H1 (cell line): ENCODE measurements at regions not wholly inside any gene's neighbourhood (a gene's known extent, or its start where the extent isn't known, plus 50 kb on each side); places are given as distances from the start of the nearest gene placed in this dataset.

Experiments
- CTCF ChIA-PET: fragments of 300-600 bp; sonication (Branson Sonifier 250); formaldehyde crosslinking; loops from one replicate; lab custom pipeline; 2021; ENCODE audit not compliant: partially characterized antibody; lab: Charles Lee
- POLR2A ChIA-PET: fragments of 300-600 bp; sonication (Branson Sonifier 250); formaldehyde crosslinking; loops from one replicate; lab custom pipeline; 2021; ENCODE audit warnings: inconsistent platforms; ENCODE audit not compliant: partially characterized antibody; lab: Charles Lee
- DNase-seq, 2 experiments: peaks; one replicate each; pipeline versions ENCODE4 v3.0.0 to v3.0.0-alpha.2; 2010 to 2022; ENCODE audit warnings: low spot score in 2 of 2, low read depth in 1 of 2, mixed read lengths in 1 of 2
- FAIRE-seq: peaks from 2 replicates; lab custom pipeline; 2011; peaks lifted over from hg19 to GRCh38; lab: Jason Lieb, UNC
- H2AFZ ChIP-seq: 2 replicates; pipeline ENCODE4 v1.8.1; 2012; ENCODE audit warnings: low read length, inconsistent platforms
- H2AK5ac ChIP-seq: 2 replicates; pipeline ENCODE4 v1.6.1; 2013; ENCODE audit warnings: low read depth, low read length
- H2BK120ac ChIP-seq: replicated peaks from 2 replicates; pipeline ENCODE3; 2013; ENCODE audit warnings: low read depth, low read length, inconsistent platforms
- H2BK12ac ChIP-seq: 2 replicates; pipeline ENCODE4 v1.6.1; 2013; ENCODE audit warnings: low read depth, low read length
- H2BK15ac ChIP-seq: 2 replicates; pipeline ENCODE4 v1.6.1; 2013; ENCODE audit warnings: low read length
- H2BK20ac ChIP-seq: 2 replicates; pipeline ENCODE4 v1.6.1; 2013; ENCODE audit warnings: low read length
- H2BK5ac ChIP-seq: 2 replicates; pipeline ENCODE4 v1.6.1; 2013; ENCODE audit warnings: low read depth, low read length
- H3K14ac ChIP-seq: 2 replicates; pipeline ENCODE4 v1.6.1; 2013; ENCODE audit warnings: inconsistent platforms; ENCODE audit not compliant: insufficient read length
- H3K18ac ChIP-seq: 2 replicates; pipeline ENCODE4 v1.6.1; 2013; ENCODE audit warnings: low read length; ENCODE audit errors: extremely low read depth
- H3K23ac ChIP-seq: 2 replicates; pipeline ENCODE4 v1.6.1; 2013; ENCODE audit warnings: inconsistent platforms; ENCODE audit not compliant: insufficient read length
- H3K23me2 ChIP-seq: 2 replicates; pipeline ENCODE4 v1.6.1; 2013; ENCODE audit warnings: low read depth, low read length
- H3K27ac ChIP-seq: 2 replicates; pipeline ENCODE4 v1.6.1; 2011; ENCODE audit warnings: low read depth, low read length, inconsistent platforms
- H3K27me3 ChIP-seq, 4 experiments: replicated peaks in 1 of 4; 1 replicate in 1 of 4; 2 replicates in 3 of 4; pipeline versions ENCODE4 v1.6.1 to v1.8.1; 2011 to 2013; ENCODE audit warnings: low read length in 3 of 4, mild to moderate bottlenecking in 3 of 4, inconsistent platforms in 2 of 4, mixed read lengths in 2 of 4, moderate library complexity in 1 of 4; ENCODE audit not compliant: control insufficient read depth in 3 of 4, insufficient read depth in 3 of 4; ENCODE audit errors: extremely low read depth in 1 of 4
- H3K36me3 ChIP-seq, 4 experiments: 2 replicates each; pipeline versions ENCODE4 v1.6.1 to v1.8.1; 2011 to 2013; ENCODE audit warnings: mild to moderate bottlenecking in 4 of 4, low read length in 3 of 4, moderate library complexity in 2 of 4, control low read depth in 1 of 4, inconsistent platforms in 1 of 4; ENCODE audit not compliant: insufficient read depth in 4 of 4, control insufficient read depth in 2 of 4
- H3K4ac ChIP-seq: replicated peaks from 2 replicates; pipeline ENCODE3; 2013; ENCODE audit warnings: low read length, low read depth, mixed read lengths, inconsistent platforms; ENCODE audit not compliant: insufficient read length
- H3K4me1 ChIP-seq, 4 experiments: replicated peaks in 1 of 4; 1 replicate in 1 of 4; 2 replicates in 3 of 4; pipeline versions ENCODE4 v1.6.1 to v1.8.1; 2011 to 2013; ENCODE audit warnings: low read length in 3 of 4, inconsistent platforms in 2 of 4, mixed read lengths in 1 of 4; ENCODE audit not compliant: insufficient read depth in 4 of 4, control insufficient read depth in 3 of 4
- H3K4me2 ChIP-seq, 2 experiments: 2 replicates each; pipeline versions ENCODE4 v1.6.1 to v1.8.1; 2011 to 2013; ENCODE audit warnings: low read depth in 2 of 2, low read length in 2 of 2, control low read depth in 1 of 2, inconsistent platforms in 1 of 2, mild to moderate bottlenecking in 1 of 2; ENCODE audit not compliant: insufficient read depth in 1 of 2
- H3K4me3 ChIP-seq, 4 experiments: fragments of 200-600, 300-600 bp in 1 of 4; sonication (generic), shearing (Covaris generic), sonication (Bioruptor Twin) in 1 of 4; 2 replicates each; pipeline versions ENCODE4 v1.5.1 to v1.8.1; 2011 to 2016; ENCODE audit warnings: low read length in 4 of 4, low read depth in 3 of 4, control low read depth in 2 of 4, inconsistent platforms in 2 of 4, mild to moderate bottlenecking in 2 of 4, mixed read lengths in 1 of 4, moderate library complexity in 1 of 4; ENCODE audit not compliant: insufficient read depth in 2 of 4; ENCODE audit errors: extremely low read depth in 1 of 4
- H3K56ac ChIP-seq: replicated peaks from 2 replicates; pipeline ENCODE3; 2013; ENCODE audit warnings: low read depth, mild to moderate bottlenecking, mixed read lengths, low read length, inconsistent platforms; ENCODE audit not compliant: insufficient read length
- H3K79me1 ChIP-seq: 2 replicates; pipeline ENCODE4 v1.6.1; 2013; ENCODE audit warnings: low read depth, low read length, control low read depth
- H3K79me2 ChIP-seq, 2 experiments: 2 replicates each; pipeline versions ENCODE4 v1.6.1 to v1.8.1; 2012 to 2013; ENCODE audit warnings: low read length in 2 of 2, mild to moderate bottlenecking in 2 of 2, inconsistent platforms in 1 of 2; ENCODE audit not compliant: insufficient read depth in 2 of 2, control insufficient read depth in 1 of 2
- H3K9ac ChIP-seq, 4 experiments: replicated peaks in 1 of 4; 1 replicate in 1 of 4; 2 replicates in 3 of 4; pipeline versions ENCODE4 v1.6.1 to v1.8.1; 2011 to 2013; ENCODE audit warnings: low read depth in 3 of 4, low read length in 3 of 4, control low read depth in 2 of 4, mild to moderate bottlenecking in 2 of 4, moderate library complexity in 2 of 4, inconsistent platforms in 1 of 4; ENCODE audit errors: extremely low read depth in 1 of 4
- H3K9me3 ChIP-seq, 2 experiments: 2 replicates each; pipeline versions ENCODE4 v1.6.1 to v1.8.1; 2012 to 2013; ENCODE audit warnings: mild to moderate bottlenecking in 2 of 2, moderate library complexity in 2 of 2, control low read depth in 1 of 2, inconsistent platforms in 1 of 2, low read depth in 1 of 2, low read length in 1 of 2, mixed read lengths in 1 of 2; ENCODE audit not compliant: insufficient read depth in 2 of 2
- H4K20me1 ChIP-seq, 2 experiments: replicated peaks in 1 of 2; 2 replicates each; pipeline versions ENCODE3 to v1.8.1; 2011 to 2013; ENCODE audit warnings: inconsistent platforms in 2 of 2, low read length in 2 of 2, mild to moderate bottlenecking in 1 of 2; ENCODE audit not compliant: insufficient read depth in 2 of 2, control insufficient read depth in 1 of 2
- H4K5ac ChIP-seq: 2 replicates; pipeline ENCODE4 v1.6.1; 2013; ENCODE audit warnings: low read length, low read depth, mixed read lengths, inconsistent platforms; ENCODE audit not compliant: insufficient read length
- H4K8ac ChIP-seq: 2 replicates; pipeline ENCODE4 v1.8.0; 2013; ENCODE audit warnings: mild to moderate bottlenecking, moderate library complexity, low read length, inconsistent platforms; ENCODE audit not compliant: insufficient read depth; ENCODE audit errors: extremely low read depth
- H4K91ac ChIP-seq: replicated peaks from 2 replicates; pipeline ENCODE3; 2013; ENCODE audit warnings: low read length, mixed read lengths, inconsistent platforms; ENCODE audit not compliant: insufficient read length
- ATF3 ChIP-seq: IDR thresholded peaks from 2 replicates; pipeline ENCODE4 v1.6.1; 2011; ENCODE audit warnings: low read depth, mild to moderate bottlenecking, low read length; ENCODE audit not compliant: insufficient read depth
- BACH1 ChIP-seq: IDR thresholded peaks from 2 replicates; pipeline ENCODE4 v1.6.1; 2012; ENCODE audit warnings: low read length, improper control_type of control experiment
- BRCA1 ChIP-seq: IDR thresholded peaks from 2 replicates; pipeline ENCODE4 v1.6.1; 2012; ENCODE audit warnings: low read depth, low read length, improper control_type of control experiment
- CBX8 ChIP-seq: fragments of 300-800, 300-1000 bp; sonication (generic); IDR thresholded peaks from 2 replicates; pipeline ENCODE4 v1.7.1; 2016; ENCODE audit warnings: low read depth, low read length, borderline replicate concordance
- CHD1 ChIP-seq: IDR thresholded peaks from 2 replicates; pipeline ENCODE4 v1.6.1; 2012; ENCODE audit warnings: low read depth, low read length, improper control_type of control experiment
- CREB1 ChIP-seq: IDR thresholded peaks from 2 replicates; pipeline ENCODE4 v1.6.1; 2012; ENCODE audit warnings: inconsistent platforms
- E2F6 ChIP-seq: IDR thresholded peaks from 2 replicates; pipeline ENCODE4 v1.6.1; 2012; ENCODE audit warnings: inconsistent platforms
- EGR1 ChIP-seq: IDR thresholded peaks from 2 replicates; pipeline ENCODE4 v1.6.1; 2011; ENCODE audit warnings: low read depth, low read length, borderline replicate concordance
- EP300 ChIP-seq, 2 experiments: IDR thresholded peaks; 1 replicate in 1 of 2; 2 replicates in 1 of 2; pipeline ENCODE4 v1.6.1; 2011 to 2012; ENCODE audit warnings: low read depth in 2 of 2, low read length in 2 of 2, mild to moderate bottlenecking in 2 of 2, borderline replicate concordance in 1 of 2, inconsistent platforms in 1 of 2, moderate library complexity in 1 of 2
- GABPA ChIP-seq: IDR thresholded peaks from 2 replicates; pipeline ENCODE4 v1.6.1; 2011; ENCODE audit warnings: mild to moderate bottlenecking, low read length, moderate library complexity, borderline replicate concordance; ENCODE audit not compliant: insufficient read depth
- KDM1A ChIP-seq: fragments of 200-600, 300-600 bp; sonication (generic); IDR thresholded peaks from 2 replicates; pipeline ENCODE4 v1.7.1; 2016; ENCODE audit warnings: mild to moderate bottlenecking, low read length, borderline replicate concordance
- KDM5A ChIP-seq: fragments of 200-600 bp; IDR thresholded peaks from 2 replicates; pipeline ENCODE4 v1.7.1; 2012; ENCODE audit warnings: mild to moderate bottlenecking, low read length, inconsistent platforms, mixed read lengths
- POLR2A ChIP-seq, 2 experiments: IDR thresholded peaks; 1 replicate in 1 of 2; 2 replicates in 1 of 2; pipeline ENCODE4 v1.6.1; 2011; ENCODE audit warnings: low read depth in 2 of 2, low read length in 2 of 2, mild to moderate bottlenecking in 2 of 2; ENCODE audit errors: control extremely low read depth in 1 of 2
- SIX5 ChIP-seq: IDR thresholded peaks from 2 replicates; pipeline ENCODE4 v1.6.1; 2011; ENCODE audit warnings: mild to moderate bottlenecking, low read depth, low read length
- TCF12 ChIP-seq: IDR thresholded peaks from 2 replicates; pipeline ENCODE4 v1.6.1; 2011; ENCODE audit warnings: low read depth, mild to moderate bottlenecking, low read length
- WGBS, 2 experiments: shearing (Covaris generic) in 1 of 2; methylation state at CpG; one replicate each; pipeline versions ENCODE4 v1.1.6 to v1.1.7; 2013 to 2015; ENCODE audit warnings: low lambda C conversion rate in 2 of 2, mixed read lengths in 2 of 2, inconsistent platforms in 1 of 2, low coverage in 1 of 2, missing lambda C conversion rate in 1 of 2; ENCODE audit not compliant: insufficient replicate concordance in 2 of 2, insufficient coverage in 1 of 2, insufficient read length in 1 of 2; ENCODE audit errors: extremely low coverage in 1 of 2, missing lambda C conversion rate in 1 of 2; 5-methylcytosine and 5-hydroxymethylcytosine counted together

- no peak overlapping the region for H2BK120ac ChIP-seq
- H2AK5ac ChIP-seq, result no peak overlapping the region
- H3K4ac ChIP-seq, result no peak overlapping the region
- no peak overlapping the region for H4K8ac ChIP-seq
- no peak overlapping the region for H2BK20ac ChIP-seq
- H2AFZ ChIP-seq, result no peak overlapping the region
- no peak overlapping the region for H4K91ac ChIP-seq
- H3K23me2 ChIP-seq, result no peaks in the 10 kb centered on the region
- H3K27me3 ChIP-seq, result no peaks in the 10 kb centered on the region
- H2BK15ac ChIP-seq, result no peak overlapping the region
- H3K36me3 ChIP-seq, result no peaks in the 10 kb centered on the region
- no peak overlapping the region for H3K14ac ChIP-seq
- no peak overlapping the region for H3K4me2 ChIP-seq
- H2BK12ac ChIP-seq, result no peak overlapping the region
- no peaks in the 10 kb centered on the region for H4K20me1 ChIP-seq
- WGBS, 2 experiments, result 93% methylated on average over 2 of the region's 2 CpGs; no CpG with 5 or more reads in 1 of the 2 experiments
- no peak overlapping the region for H4K5ac ChIP-seq
- no peaks in the 10 kb centered on the region for H3K79me2 ChIP-seq
- ChIA-PET POLR2A (no interaction called here), CTCF (interaction anchor here (1.6 kb wide), 1 partner anchor 15 kb away, joined by 4 read pairs; no protein-coding TSS in a partner anchor)
- H3K18ac ChIP-seq, result no peak overlapping the region
- FAIRE-seq (no peak), DNase-seq (no peak)
- H3K9me3 ChIP-seq, result no peaks in the 10 kb centered on the region
- H3K4me3 ChIP-seq, result no peak overlapping the region
- no peak overlapping the region for H3K23ac ChIP-seq
- H3K27ac ChIP-seq, result no peak overlapping the region
- H3K4me1 ChIP-seq, result no peaks in the 10 kb centered on the region
- no peak overlapping the region for H3K56ac ChIP-seq
- H2BK5ac ChIP-seq, result no peak overlapping the region
- H3K9ac ChIP-seq, result no peak overlapping the region
- no peaks in the 10 kb centered on the region for H3K79me1 ChIP-seq
- TF ChIP-seq KDM1A, result no peak
- TF ChIP-seq POLR2A (IDR thresholded peaks at IDR 0.05; ENCODE audit: control extremely low read depth in 1 of 2, low read depth in 2 of 2, low read length in 2 of 2), result no peak
- TF ChIP-seq CREB1, result no peak
- no peak for TF ChIP-seq EGR1
- TF ChIP-seq BACH1, result no peak
- TF ChIP-seq CBX8, result no peak
- no peak for TF ChIP-seq CHD1
- TF ChIP-seq GABPA, result no peak
- no peak for TF ChIP-seq BRCA1
- no peak for TF ChIP-seq EP300 (IDR thresholded peaks at IDR 0.05; ENCODE audit: borderline replicate concordance in 1 of 2, low read depth in 2 of 2, low read length in 2 of 2)
- no peak for TF ChIP-seq KDM5A
- no peak for TF ChIP-seq TCF12
- TF ChIP-seq E2F6, result no peak
- no peak for TF ChIP-seq SIX5
- TF ChIP-seq ATF3, result no peak
These were observed 163.5 kb downstream of the KITLG start for GRCh38 chr12:88416786-88417185.
